ENCODE measurements at regions not wholly inside any gene's neighbourhood (a gene's known extent, or its start where the extent isn't known, plus 50 kb on each side); places are given as distances from the start of the nearest gene placed in this dataset.

GRCh38 chr9:104350541-104350940, 153.5 kb upstream of the OR13F1 start:
- TF ChIP-seq POLR2A (IDR thresholded peaks at IDR 0.05) (no peak), POLR2AphosphoS5 (IDR thresholded peaks at IDR 0.05) (no peak)
- TF ChIP-seq, protein P1, sequence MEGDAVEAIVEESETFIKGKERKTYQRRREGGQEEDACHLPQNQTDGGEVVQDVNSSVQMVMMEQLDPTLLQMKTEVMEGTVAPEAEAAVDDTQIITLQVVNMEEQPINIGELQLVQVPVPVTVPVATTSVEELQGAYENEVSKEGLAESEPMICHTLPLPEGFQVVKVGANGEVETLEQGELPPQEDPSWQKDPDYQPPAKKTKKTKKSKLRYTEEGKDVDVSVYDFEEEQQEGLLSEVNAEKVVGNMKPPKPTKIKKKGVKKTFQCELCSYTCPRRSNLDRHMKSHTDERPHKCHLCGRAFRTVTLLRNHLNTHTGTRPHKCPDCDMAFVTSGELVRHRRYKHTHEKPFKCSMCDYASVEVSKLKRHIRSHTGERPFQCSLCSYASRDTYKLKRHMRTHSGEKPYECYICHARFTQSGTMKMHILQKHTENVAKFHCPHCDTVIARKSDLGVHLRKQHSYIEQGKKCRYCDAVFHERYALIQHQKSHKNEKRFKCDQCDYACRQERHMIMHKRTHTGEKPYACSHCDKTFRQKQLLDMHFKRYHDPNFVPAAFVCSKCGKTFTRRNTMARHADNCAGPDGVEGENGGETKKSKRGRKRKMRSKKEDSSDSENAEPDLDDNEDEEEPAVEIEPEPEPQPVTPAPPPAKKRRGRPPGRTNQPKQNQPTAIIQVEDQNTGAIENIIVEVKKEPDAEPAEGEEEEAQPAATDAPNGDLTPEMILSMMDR (IDR thresholded peaks at IDR 0.05) = no peak
